SK-N-MC (cell line): ENCODE measurements at regions not wholly inside any gene's neighbourhood (a gene's known extent, or its start where the extent isn't known, plus 50 kb on each side); places are given as distances from the start of the nearest gene placed in this dataset.

Experiments
- EZH2 ChIP-seq: fragments of 200-600 bp; sonication (generic); IDR thresholded peaks from one replicate; pipeline ENCODE4 v1.6.1; 2017; ENCODE audit warnings: antibody characterized with exemption
- FOXP2 ChIP-seq: optimal IDR thresholded peaks from 2 replicates; pipeline ENCODE3; 2011; ENCODE audit warnings: mild to moderate bottlenecking, moderate library complexity; ENCODE audit not compliant: insufficient read depth; ENCODE audit errors: extremely low read length, control extremely low read depth
- POLR2AphosphoS5 ChIP-seq: IDR thresholded peaks from 2 replicates; pipeline ENCODE4 v1.6.1; 2012; ENCODE audit warnings: mild to moderate bottlenecking, low read depth, low read length, borderline replicate concordance

DNA sequence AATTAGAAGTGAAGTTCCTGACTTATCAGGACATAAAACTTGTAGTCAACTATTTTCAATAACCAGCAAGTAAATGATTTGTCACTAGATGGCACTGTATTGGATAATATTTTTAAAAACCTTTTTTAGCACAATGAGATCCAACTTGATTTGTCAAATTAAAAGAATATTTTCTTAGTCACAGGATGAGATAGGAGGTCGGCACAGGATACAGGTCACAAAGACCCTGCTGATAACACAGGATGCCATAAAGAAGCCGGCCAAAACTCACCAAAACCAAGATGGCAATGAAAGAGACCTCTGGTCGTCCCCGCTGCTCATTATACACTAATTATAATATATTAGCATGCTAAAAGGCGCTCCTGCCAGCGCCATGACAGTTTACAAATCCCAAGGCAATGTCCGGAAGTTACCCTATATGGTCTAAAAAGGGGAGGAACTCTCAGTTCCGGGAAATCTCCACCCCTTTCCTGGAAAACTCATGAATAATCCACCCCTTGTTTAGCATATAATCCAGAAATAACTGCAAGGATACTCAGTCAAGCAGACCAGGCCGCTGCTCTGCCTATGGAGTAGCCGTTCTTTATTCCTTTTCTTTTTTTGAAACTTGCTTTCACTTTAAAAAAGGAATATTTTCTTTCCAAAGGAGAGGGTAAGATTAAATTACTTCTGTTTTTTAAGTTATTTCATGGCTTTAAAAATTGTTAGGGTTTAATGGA is 255.7 kb upstream of the MKLN1 start:
- TF ChIP-seq POLR2AphosphoS5 (no peak; the same call in 1 of the 2 replicates), EZH2 (no peak), FOXP2 (no peak)
